Stromal cell of bone marrow (primary cell): ENCODE measurements at regions not wholly inside any gene's neighbourhood (a gene's known extent, or its start where the extent isn't known, plus 50 kb on each side); places are given as distances from the start of the nearest gene placed in this dataset.

Experiments
- DNase-seq: peaks from one replicate; pipeline ENCODE4 v3.0.0-alpha.2; 2012; ENCODE audit warnings: low read depth

DNA sequence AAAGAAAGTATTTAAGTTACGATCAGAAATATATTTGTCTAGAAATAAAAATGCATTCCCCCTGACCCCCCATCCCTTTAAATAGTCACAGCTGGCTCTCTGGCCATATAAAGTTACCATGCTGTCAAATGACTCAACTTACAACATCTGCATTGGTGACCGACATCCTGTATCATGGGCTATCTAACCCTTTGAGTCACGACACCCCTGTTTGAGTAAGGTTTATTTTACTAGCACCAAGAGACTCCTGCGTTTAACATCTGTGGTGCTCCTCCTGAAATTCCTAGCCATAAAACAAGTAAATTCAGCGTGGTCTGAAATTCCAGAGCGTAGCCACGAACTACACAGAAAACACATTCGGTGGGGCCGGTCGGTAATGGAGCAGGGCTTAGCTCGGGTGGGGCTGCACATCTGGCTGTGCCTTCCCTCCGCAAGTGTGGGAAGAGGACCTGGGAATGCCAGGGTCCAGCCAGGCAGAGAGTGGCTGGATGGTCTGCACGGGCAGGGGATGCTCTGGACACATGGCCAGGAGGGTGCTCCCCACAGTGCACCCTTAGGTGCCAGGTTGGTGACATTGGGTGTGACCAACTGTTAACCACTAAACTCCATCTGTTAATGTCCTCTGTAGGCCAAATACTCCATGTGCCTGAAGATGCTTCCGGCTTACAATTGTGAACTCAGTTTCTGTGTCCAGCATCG, 53.0 kb upstream of the CLDN14 start:
- DNase-seq = no peak

DNA sequence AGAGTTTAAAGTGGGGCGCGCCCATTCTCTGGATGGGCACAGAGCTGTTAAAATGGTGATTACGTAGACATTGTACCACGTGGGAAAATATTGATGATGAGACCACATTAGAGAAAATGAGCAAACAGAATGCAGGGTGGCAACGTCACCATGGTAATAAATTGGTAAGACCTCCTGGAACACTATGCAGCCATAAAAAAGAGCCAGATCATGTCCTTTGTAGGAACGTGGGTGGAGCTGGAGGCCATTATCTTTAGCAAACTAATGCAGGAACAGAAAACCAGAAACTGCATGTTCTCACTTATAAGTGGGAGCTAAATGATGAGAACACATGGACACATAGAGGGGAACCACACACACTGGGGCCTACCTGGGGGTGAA, 53.5 kb upstream of the CLDN14 start:
- DNase-seq = no peak

DNA sequence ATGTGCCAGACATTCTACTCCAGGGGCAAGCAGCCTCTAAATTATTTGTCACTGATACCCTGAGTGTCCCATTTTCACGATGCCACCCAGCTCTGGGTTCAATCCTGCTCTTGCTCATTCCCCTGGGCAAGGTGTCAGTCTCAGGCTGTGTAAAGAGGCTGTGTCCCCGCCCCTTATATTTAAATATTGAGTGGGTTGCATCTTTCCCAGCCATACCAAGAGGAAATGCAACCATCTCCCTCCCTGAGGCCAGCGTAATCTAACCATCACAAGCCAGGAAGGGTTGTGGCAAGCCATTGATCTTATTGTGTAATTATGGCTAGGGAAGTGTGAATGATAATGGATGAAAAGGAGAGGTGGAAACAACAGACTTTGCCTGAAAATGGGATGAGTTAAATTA, 54.7 kb upstream of the CLDN14 start:
- no peak for DNase-seq

DNA sequence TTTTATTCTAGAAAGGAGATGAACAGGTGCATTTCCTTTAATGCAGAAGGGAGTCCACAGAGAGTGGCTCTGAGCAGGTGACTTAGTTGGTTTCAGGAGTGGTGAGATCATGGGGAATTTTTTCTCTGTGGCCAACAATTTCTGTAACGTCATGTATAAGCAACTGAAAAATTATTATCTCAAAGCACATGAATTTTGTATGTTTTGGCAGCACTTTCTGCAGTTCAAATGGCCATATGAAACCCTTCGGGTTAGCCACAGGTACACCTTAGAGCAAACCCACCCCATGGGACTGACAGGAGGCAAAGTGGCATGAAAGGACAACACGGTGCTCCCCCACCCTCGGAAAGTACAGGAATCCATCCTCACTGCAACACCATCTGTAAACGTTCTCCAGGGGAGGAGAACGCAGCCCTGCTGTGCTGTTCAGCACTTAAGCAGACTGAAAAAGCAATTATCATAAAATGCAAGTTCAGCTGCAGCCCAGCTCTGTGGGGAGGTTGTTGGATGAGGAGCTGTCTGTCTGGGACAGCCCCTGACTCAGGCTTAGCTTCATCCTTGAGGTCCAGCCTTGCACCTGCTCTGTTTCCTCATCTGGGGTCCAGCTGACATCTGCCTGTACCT, 55.8 kb upstream of the CLDN14 start:
- no peak for DNase-seq

DNA sequence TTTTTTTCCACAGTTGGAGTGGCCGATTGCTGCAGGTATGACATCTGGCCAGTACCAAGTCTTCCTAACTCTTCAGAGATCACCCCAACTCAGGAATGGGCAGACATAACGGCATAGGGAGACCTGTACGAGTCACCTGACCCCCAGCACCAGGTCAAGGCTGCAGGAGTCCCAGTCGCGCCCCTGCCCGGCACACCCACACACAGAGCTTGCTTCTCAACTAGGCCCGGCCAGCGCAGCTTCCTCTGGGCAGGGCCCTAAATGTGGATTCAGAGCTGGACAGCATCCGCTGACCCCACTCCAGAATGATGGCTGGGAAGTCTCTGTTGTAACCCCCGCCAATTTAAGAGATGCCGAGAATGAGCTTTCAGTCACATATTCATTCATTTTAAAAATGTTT, 58.8 kb upstream of the CLDN14 start:
- no peak for DNase-seq

DNA sequence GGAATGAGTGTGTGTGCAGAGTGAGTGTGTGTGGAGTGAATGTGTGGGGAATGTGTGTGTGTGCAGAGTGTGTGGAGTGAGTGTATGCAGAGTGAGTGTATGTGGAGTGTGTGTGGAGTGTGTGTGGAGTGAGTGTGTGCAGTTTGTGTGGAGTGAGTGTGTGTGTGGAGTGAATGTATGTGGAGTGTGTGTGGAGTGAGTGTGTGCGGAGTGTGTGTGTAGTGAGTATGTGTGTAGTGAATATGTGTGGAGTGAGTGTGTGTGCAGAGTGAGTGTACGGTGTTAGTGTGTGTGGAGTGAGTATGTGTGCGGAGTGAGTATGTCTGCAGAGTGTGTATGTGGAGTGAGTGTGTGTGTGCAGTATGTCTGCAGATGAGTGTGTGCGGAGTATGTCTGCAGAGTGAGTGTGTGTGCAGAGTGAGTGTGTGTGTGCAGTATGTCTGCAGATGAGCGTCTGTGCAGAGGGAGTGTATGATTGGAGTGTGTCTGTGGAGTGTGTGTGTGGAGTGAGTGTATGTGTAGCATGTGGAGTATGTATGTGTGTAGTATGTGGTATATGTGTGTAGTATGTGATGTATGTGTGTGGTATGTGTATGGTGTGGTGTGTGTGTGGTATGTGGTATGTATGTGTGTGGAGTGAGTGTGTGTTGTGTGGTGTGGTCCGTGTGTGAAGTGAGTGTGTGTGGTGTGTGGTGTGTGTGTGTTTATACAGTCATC, 59.7 kb upstream of the CLDN14 start:
- no peak for DNase-seq

DNA sequence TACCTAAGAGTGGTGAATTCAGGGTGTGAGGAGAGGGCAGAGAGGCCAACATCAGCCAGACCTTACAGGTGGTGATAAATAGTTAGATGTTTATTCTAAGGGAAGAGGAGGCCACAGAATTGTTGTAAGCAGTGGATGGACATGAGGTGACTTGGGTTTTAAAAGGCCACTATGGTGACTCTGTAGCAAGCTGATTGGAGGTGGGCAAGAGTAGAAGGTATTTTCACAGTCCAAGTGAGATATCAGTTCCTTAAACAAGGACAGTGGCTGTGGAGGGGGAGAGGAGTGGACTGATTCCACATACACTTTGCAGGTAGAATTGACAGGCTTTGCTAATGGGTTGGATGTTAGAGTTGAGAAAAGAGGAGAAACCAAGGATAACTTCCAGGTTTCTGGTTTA, 60.8 kb upstream of the CLDN14 start:
- DNase-seq = no peak

DNA sequence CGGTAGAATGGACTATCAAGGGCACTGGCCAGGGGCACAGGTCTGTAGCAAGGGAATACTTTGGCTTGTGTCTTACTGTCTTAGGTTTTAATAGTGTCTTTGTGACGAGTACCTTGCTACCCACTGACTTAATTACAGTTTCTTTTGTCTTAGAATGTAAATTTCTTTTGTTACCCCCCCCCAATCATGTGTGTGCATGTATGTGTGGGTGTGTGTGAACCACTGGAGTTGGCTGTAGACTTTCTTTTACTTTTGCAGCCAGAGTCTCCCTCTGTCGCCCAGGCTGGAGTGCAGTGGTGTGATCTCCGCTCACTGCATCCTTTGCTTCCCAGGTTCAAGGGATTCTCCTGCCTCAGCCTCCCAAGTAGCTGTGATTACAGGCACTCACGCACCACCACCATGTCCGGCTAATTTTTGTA, 61.8 kb upstream of the CLDN14 start:
- no peak for DNase-seq

DNA sequence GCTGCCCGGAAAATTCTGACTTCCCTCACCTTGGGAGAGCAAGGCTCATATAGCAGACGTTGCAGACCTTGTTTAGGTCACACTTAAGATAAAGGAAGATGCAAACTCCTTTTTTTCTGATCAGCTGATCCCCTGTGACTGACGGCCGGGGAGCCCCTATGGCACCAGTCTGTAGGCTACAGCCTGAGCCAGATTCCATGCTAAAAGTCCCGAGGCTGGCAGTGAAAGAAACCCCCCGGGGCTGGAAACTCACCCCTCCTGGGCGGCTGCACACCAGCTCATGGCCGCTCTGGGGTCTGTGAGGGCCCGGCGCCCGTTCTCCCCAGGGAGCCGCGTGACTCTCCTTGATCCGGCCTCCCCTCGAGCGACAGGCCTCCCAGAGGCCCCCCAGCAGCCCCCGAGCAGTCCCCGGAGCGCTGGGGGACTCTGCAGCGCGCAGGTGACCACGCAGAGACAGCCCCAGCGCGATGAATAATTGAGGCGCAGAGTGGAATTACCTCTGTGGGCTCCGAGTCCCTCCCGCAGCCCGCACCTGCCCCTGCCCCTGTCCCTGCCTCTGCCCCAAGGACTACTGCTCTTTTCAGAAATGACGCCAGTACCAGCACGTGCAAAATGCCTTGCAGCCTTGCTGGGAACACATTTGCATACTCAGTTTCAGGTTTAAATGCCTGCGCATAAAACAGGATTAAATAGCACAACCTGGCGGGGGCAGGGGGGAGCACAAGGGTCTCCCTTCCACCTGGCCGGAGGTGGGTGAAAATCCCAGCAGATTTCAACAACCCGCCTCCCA, 62.6 kb upstream of the CLDN14 start:
- DNase-seq = no peak

DNA sequence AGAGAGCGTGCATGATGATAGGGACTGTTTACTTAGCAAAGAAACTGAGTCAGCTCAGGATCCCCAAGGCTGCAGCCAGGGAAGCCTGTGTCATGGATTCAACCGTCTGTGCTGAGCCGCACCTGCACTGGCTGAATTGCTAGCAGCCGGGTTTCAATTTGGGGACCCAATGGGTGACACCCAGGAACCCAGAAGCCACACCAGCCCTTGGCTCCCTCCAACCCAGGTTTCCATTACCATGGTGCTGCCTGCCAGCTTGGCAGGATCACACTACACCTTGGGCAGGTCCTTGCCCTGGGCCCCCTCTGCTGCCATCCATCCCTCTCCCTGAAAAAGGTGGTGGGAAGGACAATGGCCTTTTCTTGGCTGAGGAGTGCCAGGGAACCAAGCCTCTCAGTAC, 64.0 kb upstream of the CLDN14 start:
- DNase-seq = no peak

DNA sequence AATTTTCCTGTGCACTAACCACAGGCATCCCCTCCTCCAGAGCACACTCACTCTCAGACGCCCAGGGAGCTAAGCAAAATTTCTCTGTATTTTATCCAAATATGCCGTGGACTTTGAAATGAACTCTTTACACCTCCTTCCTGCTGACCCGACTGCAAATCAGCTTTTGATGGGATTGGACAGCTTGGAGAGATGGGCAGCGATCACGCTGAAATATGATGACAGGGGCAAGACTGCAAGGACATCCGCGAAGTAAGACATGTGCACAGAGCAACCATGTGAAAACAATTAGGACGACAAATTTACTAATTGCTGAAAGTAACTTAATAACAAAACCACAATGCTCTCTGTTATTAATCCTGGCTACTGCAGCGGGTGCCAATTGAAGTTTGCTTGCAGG, 64.6 kb upstream of the CLDN14 start:
- DNase-seq = no peak

DNA sequence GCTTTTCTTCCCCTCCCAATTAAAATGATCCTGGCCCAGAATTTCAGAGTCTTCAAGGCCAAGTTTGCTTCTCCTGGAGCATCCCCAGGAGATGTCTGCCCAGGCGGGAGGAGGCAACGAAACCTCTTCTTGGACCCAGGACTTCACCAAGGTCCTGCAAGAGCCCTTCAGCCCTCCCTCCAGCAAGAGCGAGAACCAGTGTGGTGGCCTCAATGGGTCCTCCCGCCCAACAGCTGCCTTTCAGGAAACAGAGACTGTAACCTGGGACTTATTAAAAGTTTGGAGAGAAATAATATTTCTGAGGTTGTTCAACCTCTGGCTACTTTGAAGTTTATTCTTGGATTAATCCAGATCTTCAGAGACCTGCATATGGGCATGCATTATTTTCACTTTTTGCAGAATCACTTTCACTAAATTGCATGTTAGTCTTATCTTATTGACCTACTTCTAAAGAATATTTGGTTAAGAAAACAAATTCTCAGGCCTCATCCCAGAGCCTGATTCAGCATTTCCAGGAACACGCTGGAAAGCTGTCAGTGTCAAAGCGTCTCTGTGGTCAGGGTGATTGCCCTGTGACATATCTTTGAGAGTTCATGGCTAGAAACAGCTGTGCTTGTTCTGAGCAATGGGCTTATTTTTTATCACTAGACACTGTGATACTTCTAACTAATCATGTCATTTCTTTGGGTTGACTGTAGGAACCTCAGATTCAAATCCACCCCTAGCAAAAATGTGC, 66.0 kb upstream of the CLDN14 start:
- DNase-seq = peak; percentile 49

DNA sequence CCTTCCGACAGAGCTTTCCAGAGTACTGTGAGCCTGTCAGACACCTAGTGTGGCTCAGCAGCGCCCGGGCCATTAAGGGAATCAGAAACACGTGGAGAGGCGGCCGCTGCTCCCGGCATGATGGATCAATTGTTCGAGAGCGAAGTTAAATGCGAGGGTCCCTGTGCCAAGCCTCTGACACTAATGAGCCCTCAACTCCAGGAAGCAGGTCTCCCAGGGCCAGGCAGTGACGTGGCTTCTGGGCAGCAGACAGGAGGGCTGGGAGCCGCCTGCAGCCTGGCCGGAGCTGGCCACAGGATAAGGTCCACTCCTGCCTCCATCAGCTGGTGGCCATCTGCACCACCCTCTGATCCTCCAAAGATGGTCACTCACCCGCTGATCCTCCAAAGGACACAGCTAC, 67.5 kb upstream of the CLDN14 start:
- DNase-seq = no peak

DNA sequence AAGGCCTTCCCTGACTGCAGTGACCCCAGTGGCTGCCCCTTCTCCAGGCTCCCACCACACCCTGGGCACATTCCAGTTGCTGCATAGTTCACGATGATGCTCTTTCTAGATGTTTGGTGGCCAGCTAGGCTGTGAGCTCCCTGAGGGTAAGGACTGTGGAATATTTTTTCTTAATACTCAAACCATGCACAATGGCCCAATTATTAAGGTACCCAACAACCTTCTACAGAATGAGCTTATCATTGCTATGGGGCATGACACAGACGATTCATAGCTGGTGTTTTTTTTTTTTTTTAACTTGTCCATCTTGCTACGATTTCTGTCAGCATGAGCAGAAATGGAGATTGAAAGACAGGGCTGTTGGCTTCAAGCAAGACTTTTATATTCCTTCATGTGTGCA, 68.9 kb upstream of the CLDN14 start:
- no peak for DNase-seq

DNA sequence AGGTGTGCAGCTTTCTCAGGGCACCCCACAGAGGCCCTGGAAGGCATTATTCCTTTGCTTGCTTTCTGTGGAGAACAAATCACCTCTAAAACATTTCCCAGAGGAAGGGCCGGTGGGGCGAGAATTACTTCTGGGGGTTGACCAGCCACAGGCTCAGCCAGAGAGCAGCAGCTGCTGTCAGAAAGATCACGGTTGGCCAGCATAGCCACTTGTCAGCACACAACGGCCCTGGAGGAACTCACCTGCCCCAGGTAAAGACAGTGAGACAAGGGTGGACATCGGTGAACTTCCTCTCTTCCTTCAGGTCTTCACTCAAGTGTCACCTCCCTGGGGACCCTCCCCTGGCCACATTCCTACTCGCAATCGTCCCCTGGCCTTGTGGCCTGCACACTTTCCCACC, 69.5 kb upstream of the CLDN14 start:
- DNase-seq = no peak

DNA sequence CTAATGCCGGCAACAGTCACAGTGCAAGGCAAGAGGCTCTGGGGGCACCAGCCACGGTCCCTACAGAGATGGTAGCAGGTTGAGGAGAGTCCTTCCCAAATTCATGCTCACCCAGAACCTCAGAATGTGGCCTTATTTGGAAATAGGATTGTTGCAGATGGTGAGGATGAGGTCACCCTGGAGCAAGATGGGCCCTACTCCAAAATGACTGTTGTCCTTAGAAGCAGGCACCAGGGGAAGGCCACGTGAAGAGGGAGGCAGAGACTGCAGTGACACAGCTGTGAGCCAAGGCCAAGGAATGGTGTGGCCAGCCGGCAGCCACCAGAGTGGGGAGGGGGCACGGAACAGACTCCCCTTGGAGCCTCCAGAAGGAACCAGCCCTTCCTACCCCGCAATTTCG, 70.8 kb upstream of the CLDN14 start:
- DNase-seq = peak; percentile 7

DNA sequence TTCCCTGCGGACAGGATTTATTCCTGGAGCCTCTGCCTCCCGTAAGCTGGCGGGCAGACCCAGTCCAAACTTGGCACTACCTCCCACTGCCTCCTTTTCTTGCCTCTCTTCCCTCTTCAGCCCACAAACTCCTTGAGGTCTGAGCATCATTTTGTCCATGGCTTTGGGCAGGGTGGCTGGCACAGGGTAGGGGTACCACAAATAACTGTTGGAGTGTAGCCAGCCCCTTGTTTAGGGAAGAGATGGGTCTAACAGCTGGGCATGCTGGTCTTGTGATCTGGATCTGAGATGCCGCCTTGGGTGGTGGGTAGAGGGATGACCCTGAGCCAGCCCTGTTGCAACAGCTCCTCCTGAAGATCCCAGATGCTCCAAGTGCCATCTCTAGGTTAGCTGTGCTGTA, 71.4 kb upstream of the CLDN14 start:
- no peak for DNase-seq

DNA sequence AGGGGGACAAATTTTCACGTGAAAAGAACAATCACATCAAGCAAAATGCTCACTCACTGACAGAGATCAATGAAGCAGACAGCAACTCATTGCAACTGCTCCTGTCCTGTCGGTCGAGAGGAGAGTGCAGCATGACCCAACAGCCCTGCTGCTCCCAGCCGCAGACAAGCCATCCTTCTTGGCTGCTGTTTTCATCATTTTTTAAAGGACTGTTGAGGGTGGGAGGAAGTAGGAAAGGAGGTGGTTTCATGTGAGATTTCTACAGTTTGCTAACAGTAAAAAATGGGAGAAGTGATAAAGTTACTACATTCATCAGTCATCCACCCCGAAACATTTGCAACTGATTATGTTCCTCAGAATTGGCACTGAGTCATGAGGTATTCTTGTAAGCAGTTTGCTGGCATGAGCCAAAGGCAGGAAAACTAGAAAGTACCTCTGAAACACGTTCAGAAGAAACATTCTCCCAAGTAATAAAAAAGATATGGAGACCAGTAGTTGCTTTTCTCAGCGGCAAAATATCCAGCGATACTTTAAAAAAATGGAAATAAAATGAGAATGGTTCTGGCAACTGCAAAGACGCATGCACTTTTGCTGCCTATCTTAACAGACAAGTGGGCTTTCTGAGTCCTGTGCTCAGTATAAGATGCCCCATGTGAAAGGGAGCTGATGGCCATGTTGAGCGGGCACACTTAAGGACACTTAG, 72.0 kb upstream of the CLDN14 start:
- DNase-seq = peak; percentile 77

DNA sequence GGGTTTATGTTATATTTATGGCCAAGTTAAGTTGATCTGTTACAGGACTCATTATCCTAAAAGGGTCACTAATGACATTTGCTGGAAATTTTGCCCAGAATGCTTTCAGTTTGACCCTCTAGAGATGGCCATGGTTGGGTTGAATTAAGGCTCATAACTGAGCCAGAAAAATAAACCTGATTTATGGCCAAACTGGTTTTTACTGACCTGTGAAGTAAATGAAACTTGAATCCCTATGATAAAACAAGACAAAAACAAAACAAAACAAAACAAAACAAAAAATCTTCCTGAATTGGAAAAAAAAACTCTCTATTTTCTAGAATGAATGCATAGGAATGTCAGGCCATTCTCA, 72.5 kb upstream of the CLDN14 start:
- DNase-seq = no peak

DNA sequence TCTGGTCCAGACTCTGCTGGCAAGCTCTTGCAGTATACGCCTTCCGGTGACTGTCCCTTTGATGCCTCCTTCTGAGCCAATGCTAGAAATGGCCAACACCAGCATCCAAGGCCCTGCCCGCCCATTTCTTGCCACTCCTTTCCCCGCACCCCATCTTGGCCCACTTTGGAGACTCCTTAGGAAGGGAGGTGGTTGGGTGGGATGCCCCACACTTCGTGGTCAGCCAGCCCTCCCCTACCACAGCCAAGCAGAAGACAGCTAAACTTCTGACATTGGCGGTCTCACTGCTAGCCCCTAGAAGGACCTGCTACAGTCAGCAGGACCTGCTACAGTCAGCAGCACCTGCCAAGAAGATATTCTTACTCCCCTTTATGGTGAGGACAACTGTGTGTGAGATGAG, 73.5 kb upstream of the CLDN14 start:
- DNase-seq = no peak

DNA sequence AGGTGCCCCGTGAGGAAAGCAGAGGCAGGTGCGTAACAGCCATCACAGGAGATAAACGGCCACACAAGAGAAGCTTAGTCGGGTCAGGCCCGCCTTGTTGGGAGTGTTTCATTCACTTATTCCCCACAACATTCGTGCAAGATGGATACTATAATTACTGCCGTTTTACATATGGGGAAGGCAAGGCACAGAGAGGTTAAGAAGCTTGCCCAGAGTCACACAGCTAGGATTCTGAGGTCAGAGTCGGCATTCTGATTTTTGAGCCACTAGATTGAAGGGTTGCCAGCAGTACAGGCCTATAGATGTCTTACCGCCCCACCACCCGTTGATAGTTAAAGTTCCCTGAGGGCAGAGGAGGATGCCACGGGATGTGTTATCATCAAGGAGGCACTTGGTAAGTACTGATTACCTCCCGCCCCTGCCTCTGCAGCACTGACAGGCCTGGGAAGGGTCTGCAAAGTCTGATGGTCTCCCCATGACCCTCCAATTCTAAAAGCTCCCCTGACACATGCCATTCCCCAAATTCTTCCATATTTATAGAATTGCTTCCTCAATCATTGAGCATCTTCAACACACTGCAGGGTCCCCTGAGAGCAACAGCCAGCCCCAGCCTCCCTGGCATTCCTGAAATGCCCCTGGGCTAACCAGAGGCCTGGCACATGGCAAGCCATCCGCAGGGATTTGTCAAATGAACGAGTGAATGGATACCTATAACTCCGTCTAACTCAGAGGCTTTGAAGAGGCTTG, 74.7 kb upstream of the CLDN14 start:
- DNase-seq = no peak
